ENCODE measurements at regions not wholly inside any gene's neighbourhood (a gene's known extent, or its start where the extent isn't known, plus 50 kb on each side); places are given as distances from the start of the nearest gene placed in this dataset.

DNA sequence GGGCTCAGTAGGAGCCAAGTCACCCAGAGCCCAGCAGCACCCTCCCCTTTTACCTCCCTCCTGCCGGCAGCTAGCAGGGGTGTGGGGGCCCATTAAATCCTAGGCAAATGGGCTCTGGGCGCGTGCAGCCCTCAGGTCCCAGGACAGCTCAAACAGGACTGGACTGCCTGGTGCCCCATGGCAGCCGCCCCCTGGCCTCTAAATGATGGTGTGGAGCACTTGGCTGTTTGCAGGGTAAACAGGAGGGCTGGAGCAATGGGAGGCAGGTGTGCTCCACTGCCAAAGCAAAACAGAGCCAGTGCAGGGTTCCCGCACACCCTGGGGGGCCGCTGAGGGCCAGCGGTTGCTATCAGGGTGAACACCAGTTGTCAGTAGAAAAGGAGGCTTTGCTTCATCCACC lies 55.9 kb upstream of the C5orf58 start:
- H3K27me3 ChIP-seq (ENCODE audit: insufficient read depth, low read length) = no peaks in the 10 kb centered on the region
- ChIA-PET CTCF (no interaction called here), RAD21 (ENCODE audit: low non-redundant PET in 1 of 2, low total read pairs in 2 of 2, uncharacterized antibody in 2 of 2, unreplicated experiment in 2 of 2) (no interaction called here), POLR2A (no interaction called here)
- no peaks in the 10 kb centered on the region for H3K9me3 ChIP-seq (ENCODE audit: control insufficient read depth in 1 of 2, insufficient read depth in 1 of 2, low read depth in 1 of 2, low read length in 2 of 2)
- no peak overlapping the region for H3K9ac ChIP-seq (ENCODE audit: low read length)
- no peak for TF ChIP-seq TCF7L2 (IDR thresholded peaks at IDR 0.05; ENCODE audit: borderline replicate concordance, extremely low read depth, insufficient read depth, insufficient read length)
- no peak for TF ChIP-seq SIN3A (IDR thresholded peaks at IDR 0.05; ENCODE audit: low read depth)
- TF ChIP-seq POLR2A (IDR thresholded peaks at IDR 0.05; ENCODE audit: borderline replicate concordance, extremely low read depth, insufficient read depth, insufficient read length) = no peak
- no peak for TF ChIP-seq SP1 (IDR thresholded peaks at IDR 0.05; ENCODE audit: low read depth)
- TF ChIP-seq REST (IDR thresholded peaks at IDR 0.05; ENCODE audit: low read depth) = no peak
- TF ChIP-seq ATF3 (IDR thresholded peaks at IDR 0.05) = no peak
- no peak for TF ChIP-seq RAD21 (IDR thresholded peaks at IDR 0.05; ENCODE audit: low read depth)
- no peak for TF ChIP-seq EZH2phosphoT487 (IDR thresholded peaks at IDR 0.05; ENCODE audit: borderline replicate concordance)
- TF ChIP-seq EGR1 (IDR thresholded peaks at IDR 0.05; ENCODE audit: low read depth) = no peak
- TF ChIP-seq ELF1 (IDR thresholded peaks at IDR 0.05; ENCODE audit: borderline replicate concordance, low read depth) = no peak
- no peak for TF ChIP-seq JUND (IDR thresholded peaks at IDR 0.05)
- no peak overlapping the region for H3K4me3 ChIP-seq (replicated peaks in 1 of 2; ENCODE audit: low read depth in 1 of 2, low read length in 2 of 2)
- H3K4me1 ChIP-seq (ENCODE audit: control insufficient read depth in 1 of 2, insufficient read depth in 2 of 2, low read length in 2 of 2) = peaks cover 0 to 14% of the 10 kb centered on the region in 2 experiments; a peak in 2 of 4 replicates
- DNase-seq (ENCODE audit: low read depth, low spot score) (no peak), ATAC-seq (no peak)
- no peaks in the 10 kb centered on the region for H3K36me3 ChIP-seq (ENCODE audit: control insufficient read depth in 1 of 2, insufficient read depth in 2 of 2, low read length in 2 of 2)
- H3K9me2 ChIP-seq (ENCODE audit: insufficient read depth) = no peaks in the 10 kb centered on the region
- H3K4me2 ChIP-seq (ENCODE audit: low read length) = no peak overlapping the region
- H2AFZ ChIP-seq (ENCODE audit: low read depth, low read length, poor library complexity, severe bottlenecking) = no peak overlapping the region
- H3K27ac ChIP-seq (ENCODE audit: low read depth, low read length) = no peak overlapping the region
- BruUV-seq (replicated peaks) = no TSS peak
- H3K79me2 ChIP-seq (ENCODE audit: insufficient read depth, low read length) = no peaks in the 10 kb centered on the region
- no peaks in the 10 kb centered on the region for H4K20me1 ChIP-seq (ENCODE audit: insufficient read depth)
- intact Hi-C loops (cut with micrococcal nuclease) = no loop called here

Data from HCT116 (cell line).